GM13977 (cell line): ENCODE measurements at regions not wholly inside any gene's neighbourhood (a gene's known extent, or its start where the extent isn't known, plus 50 kb on each side); places are given as distances from the start of the nearest gene placed in this dataset.

Source experiments
- DNase-seq: peaks from one replicate; pipeline ENCODE4 v3.0.0; 2012; ENCODE audit warnings: low spot score
- CTCF ChIP-seq: IDR thresholded peaks from 2 replicates; pipeline ENCODE4 v1.5.1; 2012; ENCODE audit warnings: mild to moderate bottlenecking, control low read depth; ENCODE audit not compliant: insufficient read depth; ENCODE audit errors: extremely low read depth, missing control alignments
- in situ Hi-C: fragments of 300-500 bp; cut with MboI; formaldehyde crosslinking; loops from one replicate; pipeline ENCODE4 v1.12.0; 2022; ENCODE audit warnings: low sequenced_read_pairs, low pct_unique_long_range_greater_than_20kb, mixed read lengths, inconsistent platforms; ENCODE audit not compliant: unreplicated experiment

- no peak for TF ChIP-seq CTCF
- DNase-seq = no peak
- in situ Hi-C loops = no loop called here
Measured at GRCh38 chr7:131890176-131890575, 333.7 kb upstream of the PODXL start.

GRCh38 chr7:131889572-131890150 lies 333.2 kb upstream of the PODXL start:
- in situ Hi-C loops = no loop called here
- TF ChIP-seq CTCF = no peak
- DNase-seq = no peak

GRCh38 chr7:131883769-131884168 lies 327.3 kb upstream of the PODXL start:
- no peak for TF ChIP-seq CTCF

GRCh38 chr7:131883196-131883595 lies 326.8 kb upstream of the PODXL start:
- DNase-seq = no peak
- in situ Hi-C loops = no loop called here
- TF ChIP-seq CTCF = no peak

More at GRCh38 chr7:131883769-131884168, 327.3 kb upstream of the PODXL start:
- no peak for DNase-seq
- in situ Hi-C loops = no loop called here

- in situ Hi-C loops = no loop called here
- DNase-seq = no peak
- TF ChIP-seq CTCF = no peak
Measured at GRCh38 chr7:131882321-131882720, 325.9 kb upstream of the PODXL start.

- DNase-seq = no peak
- in situ Hi-C loops = no loop called here
- no peak for TF ChIP-seq CTCF
Measured at GRCh38 chr7:131880078-131880477, 323.6 kb upstream of the PODXL start.

GRCh38 chr7:131879424-131879823 lies 323.0 kb upstream of the PODXL start:
- no peak for TF ChIP-seq CTCF
- in situ Hi-C loops = no loop called here
- no peak for DNase-seq
